Lower leg skin (tissue), 3 donors: ENCODE measurements at regions not wholly inside any gene's neighbourhood (a gene's known extent, or its start where the extent isn't known, plus 50 kb on each side); places are given as distances from the start of the nearest gene placed in this dataset.

Experiments used
- CTCF ChIP-seq, 3 donors: fragments of 450-650 bp; IDR thresholded peaks; one replicate each; pipeline ENCODE4 v1.5.1; 2016; ENCODE audit warnings: antibody characterized with exemption in 3 of 3, mild to moderate bottlenecking in 3 of 3, moderate library complexity in 2 of 3
- POLR2A ChIP-seq, 2 donors: fragments of 450-650 bp; IDR thresholded peaks; one replicate each; pipeline ENCODE4 v1.6.1; 2016 to 2017; ENCODE audit warnings: antibody characterized with exemption in 2 of 2, mild to moderate bottlenecking in 1 of 2, moderate library complexity in 1 of 2

GRCh38 chr2:185668710-185669109 is 69.9 kb upstream of the FSIP2 start:
- no peak for TF ChIP-seq CTCF (IDR thresholded peaks at IDR 0.05)
- no peak for TF ChIP-seq POLR2A (IDR thresholded peaks at IDR 0.05)
